ENCODE measurements at regions not wholly inside any gene's neighbourhood (a gene's known extent, or its start where the extent isn't known, plus 50 kb on each side); places are given as distances from the start of the nearest gene placed in this dataset.

DNA sequence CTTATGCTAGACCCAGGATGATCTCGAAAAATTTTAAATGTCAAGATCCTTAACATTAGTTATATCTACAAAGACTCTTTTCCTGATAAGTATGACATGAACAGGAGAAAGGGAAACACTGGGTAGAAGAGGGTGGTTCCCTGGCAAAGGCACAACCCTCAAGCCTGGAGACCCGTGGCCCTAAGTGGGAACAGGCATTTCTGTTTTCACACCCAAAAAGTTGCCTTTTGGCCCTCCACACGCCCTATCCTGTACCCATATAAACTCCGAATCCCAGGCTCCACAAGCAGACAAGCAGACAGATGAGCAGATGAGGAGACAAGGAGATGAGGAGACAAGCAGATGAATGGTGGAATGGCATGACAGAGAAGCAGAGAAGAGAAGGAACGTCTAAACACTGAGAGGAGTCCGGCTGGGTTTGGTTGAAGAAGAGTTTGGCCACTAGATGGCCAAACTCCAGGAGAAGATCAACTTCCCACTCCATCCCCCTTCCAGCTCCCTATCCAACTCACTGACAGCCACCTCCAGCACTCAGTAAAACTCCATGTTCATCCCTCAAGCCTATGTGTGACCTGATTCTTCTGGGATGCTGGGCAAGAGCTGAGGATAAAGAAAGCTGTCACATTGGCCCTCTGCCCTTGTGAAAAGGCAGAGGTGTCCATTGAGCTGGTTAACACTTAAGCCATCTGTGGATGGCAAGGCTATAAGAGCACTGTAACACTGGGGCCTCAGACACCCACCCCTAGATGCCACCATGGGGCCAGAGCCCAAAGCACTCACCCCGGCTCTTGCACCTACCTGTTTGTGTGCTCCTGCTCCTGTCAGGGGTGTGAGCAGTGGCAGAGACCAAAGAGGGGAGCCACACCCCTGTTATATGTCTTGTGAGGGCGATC is 139.6 kb upstream of the FAM20A start:
- DNase-seq: no peak

DNA sequence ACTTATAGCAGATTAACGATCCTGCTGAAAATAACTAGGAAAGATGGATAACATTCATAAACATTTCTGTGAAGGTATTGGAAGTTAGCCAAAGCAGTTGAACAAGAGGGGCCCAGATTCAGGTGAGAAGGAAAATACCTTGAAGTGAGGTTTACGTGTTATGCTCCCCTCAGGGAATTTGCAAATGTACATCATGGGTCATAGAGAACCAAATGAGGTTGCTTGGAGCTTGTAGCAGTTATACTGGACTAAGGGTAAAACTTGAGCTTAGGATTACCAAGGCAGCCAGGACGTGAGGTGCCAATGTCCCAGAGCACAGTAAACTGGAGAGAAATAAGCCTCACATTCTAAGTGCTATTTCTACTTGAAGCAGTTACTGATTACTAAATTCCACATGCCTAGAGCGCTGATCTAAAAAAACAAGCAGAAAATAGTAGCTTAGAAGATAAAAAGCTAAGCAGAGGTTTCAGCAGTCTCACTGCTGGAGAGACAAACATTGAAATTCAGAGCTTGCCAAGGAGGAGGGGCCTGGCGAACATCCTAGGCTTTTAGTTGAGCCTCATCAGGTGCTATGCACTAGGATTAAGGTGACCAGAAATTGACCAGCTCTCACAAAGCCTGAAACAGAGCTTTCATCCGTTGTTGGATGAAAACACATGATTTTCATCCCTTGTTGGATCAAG is 136.7 kb upstream of the FAM20A start:
- DNase-seq: peak; percentile 12 to 73

DNA sequence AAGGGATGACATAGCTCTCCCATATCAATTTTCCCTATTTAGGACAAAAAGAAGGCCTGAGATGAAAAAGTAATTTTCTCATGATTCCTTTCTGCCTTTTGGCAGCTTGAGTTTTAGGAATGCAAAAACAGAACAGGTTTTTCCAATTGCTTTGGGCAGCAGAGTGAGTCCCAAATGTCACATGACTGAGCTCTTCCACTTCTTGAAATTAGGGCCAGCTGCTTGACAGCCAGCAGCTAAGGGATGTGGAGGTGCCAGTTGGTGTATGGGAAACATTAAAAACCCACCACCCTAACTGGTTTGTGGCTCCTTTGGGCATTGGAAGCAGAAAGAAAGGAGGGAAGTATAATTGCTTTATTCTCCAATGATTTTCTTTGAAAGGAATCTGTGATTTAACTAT is 133.8 kb upstream of the FAM20A start:
- DNase-seq: no peak

DNA sequence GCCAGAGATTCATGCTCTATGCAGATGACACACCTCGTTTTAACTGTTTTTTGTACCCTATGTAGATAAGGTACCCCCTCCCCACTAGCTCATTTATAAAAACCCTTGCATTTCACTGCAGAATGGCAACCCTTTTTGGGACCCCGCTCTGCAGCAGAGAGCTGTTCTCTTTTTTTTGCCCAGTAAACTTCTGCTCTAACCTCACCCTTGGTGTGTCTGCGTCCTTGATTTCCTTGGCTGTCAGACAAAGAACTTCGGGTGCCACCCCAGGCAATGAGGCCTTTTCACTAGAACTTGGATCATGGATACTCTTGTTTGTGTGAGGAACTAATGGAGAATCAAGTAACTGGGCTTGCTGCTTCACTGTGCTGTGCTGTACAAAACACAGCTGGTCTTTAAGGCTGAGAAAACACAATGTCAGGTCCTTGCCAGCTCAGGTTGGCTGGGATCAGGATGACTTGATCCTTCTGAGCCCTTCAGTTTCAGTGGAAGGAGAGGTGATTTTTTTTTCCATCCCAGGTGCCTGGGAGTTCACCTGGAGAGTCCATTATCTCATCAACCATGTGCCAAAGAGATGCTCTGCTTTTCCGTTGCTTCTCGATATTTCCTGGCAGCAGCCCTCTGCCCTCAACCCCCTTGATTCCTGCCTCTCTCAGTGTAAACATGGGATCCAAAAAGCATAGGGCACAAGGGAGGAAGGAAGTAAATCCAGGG is 133.2 kb upstream of the FAM20A start:
- DNase-seq: no peak

DNA sequence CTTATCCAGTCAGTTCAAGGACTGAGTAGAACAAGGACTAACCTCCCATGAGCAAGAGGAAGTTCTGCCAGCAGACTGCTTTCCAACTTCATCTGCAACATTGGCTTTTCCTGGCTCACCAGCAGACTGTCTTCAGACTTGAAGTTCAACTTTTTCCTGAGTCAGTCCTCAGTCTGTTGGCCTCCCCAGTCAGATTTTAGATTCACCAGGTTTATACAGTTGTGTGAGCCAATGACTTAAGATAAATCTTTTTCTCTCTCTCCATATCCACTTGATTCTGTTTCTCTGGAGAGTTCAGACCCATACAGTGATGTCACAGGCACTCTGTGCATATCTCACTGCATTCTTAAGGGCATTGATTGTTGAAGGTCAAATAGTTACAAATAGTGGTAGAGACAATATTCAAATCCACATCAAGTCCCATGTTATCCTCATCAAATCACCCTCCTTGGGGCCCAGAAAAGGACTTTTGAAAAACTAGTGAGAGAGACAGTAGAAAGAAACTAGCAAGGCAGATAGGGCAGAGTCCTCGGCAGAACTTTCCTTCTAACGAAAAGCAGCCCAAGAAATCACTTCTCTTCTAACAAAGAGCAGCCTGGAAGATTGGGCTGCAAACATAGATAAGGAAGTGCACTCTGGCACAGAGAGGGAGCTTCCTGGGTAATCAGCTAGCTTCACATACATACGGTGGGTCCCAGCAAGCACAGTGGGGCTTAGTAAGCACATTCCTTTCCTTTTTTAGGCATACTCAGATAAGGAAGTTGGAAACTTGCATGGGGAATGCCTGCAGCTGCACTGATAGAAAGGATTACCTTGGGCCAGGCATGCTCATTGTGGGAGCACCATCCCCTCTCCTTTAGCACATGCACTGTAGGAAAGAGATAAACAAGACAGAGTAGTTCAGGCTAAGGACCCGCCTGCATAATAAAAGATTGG is 132.3 kb upstream of the FAM20A start:
- no peak for DNase-seq

DNA sequence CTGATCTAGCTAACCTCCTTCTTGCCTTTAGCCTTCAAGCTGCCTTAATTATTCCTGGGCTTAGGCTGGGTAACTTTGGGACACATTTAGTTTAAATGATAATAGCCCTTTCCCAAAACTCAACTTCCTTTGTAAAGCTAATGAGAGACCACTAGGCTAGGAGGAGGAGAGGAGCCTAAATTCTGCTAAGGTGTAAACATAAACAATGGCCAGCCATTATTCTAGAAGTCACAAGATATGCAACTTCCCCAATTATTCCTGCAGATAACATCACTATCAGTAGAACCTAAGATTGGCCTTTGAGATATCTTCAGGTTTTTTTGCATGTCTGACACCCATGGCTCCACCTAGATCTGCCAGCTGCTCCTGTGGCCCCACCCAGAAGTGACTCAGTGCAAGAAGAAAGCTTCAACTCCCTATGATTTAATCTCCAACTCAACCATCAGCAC is 131.2 kb upstream of the FAM20A start:
- DNase-seq: no peak

DNA sequence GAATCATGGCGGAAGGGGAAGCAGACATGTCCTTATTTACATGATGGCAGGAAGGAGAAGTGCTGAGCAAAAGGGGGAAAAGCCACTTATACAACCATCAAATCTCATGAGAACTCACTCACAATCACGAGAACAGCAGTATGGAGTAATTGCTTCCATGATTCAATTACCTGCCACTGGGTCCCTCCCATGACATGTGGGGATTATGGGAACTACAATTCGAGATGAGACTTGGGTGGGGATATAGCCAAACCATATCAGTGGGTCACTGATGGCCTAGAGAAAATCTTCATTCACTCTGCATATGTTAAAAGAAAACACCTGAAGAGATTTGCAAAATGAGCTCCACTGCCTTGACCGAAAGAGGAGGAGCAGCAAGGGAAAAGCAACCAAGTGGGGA is 130.3 kb upstream of the FAM20A start:
- no peak for DNase-seq

DNA sequence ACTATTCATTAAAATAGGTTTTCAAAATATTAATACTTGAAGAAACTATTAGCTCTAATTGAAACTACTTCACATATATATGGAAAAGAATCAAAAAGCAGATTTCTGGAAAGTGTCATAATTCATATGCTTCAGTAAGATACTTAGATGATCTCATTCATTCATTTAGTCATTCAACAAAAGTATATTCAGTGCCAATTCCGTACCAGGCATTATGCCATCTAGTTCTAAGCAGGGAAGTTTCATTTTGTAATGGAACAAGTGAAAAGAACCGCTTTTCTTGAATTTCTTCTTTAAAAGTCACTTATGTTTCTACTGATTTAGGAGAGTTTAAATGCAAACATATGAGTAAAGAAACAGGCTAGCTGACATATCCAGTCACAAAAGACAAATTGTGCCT is 118.3 kb upstream of the FAM20A start:
- no peak for DNase-seq

DNA sequence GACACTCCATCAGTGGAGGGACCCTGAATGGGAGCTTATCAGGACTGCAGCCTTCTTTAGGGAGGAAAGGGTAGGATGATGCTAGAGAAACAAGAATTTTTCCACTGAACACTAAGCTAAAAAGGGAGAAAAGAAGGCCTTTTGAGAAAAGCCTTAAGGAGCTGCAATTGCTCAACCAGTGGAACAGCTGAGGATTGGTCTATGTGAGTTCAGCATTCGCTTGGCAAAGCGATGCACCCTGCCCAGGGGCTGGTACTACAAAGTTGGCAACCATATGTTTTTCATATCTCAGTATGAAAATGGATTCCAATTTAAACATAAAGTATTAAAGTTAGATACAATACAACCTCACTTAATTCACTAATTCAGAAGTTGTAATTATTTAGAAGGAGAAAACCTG is 117.8 kb upstream of the FAM20A start:
- DNase-seq: no peak

DNA sequence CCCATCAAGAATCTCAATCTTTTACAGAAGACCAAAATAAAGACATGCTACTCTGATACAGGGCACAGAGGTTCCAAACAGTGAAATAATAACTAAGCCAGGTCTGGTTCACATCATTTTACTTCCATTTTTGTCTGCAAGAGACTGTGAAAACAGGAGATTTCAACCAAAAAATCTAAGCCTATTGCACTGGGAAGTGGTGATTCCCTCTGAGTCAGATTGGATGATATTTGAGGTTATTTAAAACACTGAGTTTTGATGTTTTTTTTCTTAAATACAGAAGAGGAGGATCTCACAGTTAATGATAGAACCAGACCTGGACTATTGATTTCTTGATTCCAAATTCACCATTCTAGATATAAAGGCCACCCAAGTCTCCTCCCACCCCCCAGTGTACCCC is 117.3 kb upstream of the FAM20A start:
- no peak for DNase-seq

DNA sequence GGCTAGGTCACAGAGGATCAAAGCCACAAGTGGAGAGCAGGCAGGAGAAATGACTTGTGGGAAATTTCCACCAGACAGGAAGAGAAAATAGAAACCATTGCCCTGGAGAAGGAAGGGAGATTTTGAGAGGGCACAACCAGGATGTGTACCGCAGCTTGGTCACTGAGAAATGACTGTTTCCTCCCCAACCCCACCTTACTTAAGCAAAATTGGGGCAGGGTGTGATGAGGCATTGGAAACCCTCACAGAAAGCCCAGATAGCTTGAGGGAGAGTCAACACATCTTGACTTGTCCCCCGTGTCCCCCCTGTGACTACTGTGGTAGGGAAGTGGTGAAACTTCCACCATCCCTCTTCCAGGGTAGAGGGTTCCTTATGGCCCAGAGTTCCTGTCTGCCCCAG is 113.5 kb upstream of the FAM20A start:
- DNase-seq: no peak

DNA sequence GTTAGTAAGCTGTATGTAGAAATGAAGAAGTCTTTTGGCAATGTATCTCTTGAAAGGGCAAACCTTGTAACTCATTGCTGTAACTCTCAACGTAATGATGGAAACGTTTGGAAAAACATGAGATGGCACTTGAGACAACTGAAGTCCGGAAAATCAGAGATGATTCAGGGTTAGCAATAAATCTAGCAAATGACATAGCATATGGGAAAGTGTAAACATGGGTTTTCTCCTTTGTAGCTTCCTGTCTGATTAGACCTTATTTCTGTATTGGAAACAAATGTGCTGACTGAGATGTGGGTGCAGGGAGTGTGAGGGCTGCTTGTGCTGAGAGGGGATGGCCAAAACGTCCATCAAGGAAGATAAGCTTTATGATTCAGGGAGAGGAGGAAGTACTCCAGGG is 110.7 kb upstream of the FAM20A start:
- no peak for DNase-seq

DNA sequence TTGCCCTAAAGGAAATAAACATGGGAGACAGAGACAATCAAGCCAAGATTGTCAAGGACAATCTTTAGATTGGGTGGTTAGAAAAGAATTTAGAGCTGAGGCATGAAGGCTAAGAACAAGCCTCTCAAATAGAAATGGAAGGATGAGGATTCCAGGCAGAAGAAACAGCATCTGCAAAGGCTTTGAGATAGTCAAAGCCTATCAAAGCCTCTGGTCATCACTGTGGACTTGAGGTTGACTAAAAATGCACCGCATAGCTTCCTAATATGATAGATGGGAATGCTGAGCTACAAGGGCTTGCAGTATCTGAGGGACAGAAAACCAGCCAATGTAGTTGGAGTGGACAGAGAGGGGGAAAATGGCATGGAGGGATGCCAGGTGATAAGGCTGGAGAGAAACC is 109.8 kb upstream of the FAM20A start:
- DNase-seq: no peak

DNA sequence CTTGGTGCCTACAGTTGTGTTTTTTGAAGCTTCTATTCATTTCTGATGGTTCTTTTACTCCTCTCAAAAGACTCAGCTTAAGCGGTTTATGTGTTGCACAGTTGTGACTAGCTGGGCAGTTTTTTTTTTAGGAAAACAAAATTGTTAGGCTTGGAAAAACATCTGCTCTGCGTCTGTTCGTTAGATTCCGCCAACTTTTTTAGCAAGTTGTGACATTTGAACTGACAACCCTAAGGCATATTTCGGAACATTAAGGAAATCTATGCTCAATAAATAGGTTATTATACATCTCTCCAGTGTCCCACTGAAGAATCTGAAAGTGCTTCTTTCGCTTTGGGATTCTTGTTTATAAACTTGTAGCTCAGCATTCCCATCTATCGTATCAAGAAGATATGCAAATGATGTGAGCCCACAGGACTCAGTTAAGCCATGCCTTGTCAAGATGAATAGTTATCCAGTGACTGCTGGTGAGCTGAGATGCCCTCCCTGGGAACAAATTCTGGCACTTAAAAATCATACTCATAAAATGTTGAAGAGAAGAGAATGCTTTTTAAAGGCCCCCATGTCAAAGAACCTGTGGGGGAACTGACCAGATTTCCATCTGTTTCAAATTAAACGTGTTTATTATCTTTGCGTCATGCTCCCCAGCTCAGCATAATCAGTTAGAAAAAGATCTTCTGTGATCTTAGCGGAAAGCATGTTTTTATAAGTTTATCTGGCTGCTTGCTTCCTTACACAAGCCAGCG is 109.0 kb upstream of the FAM20A start:
- DNase-seq: no peak

DNA sequence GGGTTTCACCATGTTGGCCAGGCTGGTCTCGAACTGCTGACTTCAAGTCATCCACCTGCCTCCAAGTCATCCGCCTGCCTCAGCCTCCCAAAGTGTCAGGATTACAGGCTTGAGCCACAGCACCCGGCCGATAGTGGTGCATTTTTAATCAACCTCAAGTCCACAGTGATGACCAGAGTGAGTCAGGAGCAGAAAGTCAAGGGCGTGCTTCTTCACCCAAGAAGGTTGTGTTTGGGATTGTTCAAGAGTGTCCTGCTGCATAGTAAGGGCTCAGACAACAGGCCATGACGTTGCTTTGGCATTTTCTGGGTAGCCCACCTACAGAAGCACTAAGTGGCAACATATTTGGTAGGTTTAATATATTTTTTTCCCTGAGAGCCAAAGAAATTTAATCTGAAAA is 108.3 kb upstream of the FAM20A start:
- no peak for DNase-seq

DNA sequence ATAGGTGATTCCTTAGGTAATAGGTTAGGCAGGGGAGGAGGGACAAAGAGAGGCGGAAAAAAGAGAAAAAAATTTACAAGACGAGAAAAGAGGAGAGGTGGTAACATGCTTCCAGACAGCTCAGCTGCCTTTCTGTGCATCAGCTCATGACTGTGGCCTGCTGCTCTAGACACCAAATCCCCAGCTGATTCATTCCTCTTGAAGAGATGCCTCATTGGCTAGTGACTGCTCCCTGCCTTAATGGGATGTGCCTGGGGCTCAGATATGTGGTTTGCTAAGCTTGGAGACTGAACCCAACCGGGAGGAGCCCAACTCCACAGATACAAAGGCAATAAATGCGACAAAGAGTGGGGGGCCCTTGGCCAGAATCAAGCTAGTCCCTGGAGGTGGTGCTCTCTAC is 105.9 kb upstream of the FAM20A start:
- DNase-seq: no peak

DNA sequence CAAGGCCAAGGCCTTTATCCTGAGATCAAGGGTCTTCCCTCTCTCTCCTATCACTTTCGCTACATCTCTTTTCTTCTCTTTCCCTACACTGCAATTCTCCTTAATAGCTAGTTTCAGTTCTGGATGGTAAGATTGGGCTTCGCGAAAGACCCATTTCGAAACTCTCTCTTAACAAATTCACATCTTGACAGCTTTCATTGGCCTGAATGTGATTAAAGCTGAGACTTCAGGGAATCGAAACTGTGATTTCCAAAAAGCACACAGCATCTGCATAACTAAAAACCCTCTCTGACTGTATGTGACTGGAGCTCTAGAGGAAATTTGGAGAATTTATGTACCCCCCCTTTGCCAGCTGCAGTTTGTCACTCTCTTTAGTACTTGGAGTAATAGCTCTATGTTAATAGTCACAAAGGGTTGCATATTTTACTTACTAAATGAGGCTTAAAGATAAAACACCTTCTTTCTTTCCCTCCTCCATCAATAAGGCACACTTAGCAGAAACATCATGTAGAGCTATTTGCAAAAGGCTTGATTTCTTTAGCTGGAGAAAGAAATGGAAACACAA is 105.3 kb upstream of the FAM20A start:
- DNase-seq: no peak

DNA sequence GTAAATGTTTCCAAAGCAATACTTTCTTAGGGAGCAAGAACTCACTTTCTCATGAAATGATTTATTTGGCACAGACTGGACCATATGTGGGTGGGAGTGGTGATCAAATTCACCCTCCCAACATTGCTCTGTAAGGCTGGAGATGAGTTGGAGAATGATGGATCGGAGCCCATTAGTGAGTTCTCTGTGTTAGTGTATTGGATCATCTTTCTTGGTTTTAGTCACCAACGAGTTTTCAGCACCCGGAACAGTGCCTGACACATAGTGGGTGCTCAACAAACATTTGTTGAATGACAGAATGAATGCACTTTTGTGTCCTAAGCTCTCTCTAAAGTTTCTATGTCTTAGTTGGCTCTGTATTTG is 104.5 kb upstream of the FAM20A start:
- DNase-seq: no peak

DNA sequence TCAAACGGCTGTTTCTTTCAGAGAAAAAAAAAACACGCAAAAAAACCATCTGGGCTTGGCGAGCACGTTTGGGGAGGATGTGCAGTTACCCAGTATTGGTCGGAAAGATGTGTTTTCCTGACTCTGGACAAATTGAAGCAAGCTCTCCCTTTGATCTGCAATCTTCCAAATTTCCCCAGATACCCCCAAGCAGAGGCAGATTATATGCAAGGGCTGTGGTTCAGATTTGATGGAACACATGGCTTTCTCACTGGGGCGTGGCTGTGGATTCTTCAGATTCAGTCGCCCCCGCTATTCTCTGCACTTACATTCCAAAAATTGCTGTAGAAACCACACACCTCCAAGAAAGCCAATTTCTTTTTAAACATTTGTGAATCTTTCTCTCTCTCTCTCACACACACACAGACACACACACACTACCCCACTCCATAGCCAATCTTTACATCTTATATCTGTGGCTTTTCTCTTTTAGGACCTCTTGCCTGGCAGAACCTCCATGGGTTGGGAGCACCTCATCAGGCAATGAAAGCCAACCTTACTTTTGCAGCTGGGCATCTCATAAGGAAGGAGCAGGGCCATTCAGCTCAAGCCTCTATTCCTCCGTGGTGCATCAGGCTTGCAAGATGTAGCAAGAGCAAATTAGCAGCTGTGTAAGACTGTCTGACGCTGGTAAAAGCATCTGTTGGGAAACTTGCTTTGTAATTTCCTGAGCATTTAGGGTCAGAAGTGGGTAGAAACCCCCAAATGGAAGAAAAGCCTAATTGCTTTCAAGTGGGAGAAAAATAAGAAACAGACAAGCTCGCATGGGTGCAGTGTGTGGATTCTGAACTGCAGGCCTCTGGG is 103.9 kb upstream of the FAM20A start:
- no peak for DNase-seq

DNA sequence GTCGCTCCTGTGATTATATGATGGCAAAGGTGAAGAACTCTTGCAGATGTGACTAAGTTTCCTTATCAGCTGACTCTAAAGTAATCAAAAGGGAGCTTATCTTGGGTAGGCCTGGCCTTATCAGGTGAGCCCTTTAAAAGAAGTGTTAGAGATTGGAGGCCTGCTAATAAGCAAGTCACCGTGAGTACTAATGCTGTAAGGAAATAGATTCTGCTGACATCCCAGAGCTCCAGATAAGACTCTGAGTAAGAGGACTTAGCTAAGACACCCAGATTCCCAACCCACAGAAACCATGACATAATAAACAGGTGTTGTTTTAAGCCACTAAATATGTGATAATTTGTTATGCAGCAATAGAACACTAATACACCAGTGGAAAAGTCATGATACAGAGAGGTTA is 99.9 kb upstream of the FAM20A start:
- no peak for DNase-seq

DNA sequence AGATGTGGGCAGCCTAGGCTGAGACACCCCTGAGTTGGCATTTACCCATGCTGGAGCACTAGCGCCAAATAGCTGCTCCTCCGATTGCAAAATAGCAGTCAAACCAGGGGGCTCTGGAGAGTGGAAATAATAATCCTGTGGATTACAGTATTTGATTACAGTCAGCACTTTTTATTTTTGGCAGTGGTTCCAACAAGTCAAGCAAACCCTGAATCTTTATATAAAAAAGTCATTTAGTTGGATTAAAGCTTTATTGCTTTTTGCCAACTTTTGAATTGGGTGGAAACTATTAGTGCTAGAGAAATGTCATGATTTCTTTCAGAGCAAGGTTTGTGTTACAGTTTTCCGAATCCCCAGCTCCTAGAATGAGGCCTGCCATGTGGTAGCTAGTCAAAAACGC is 99.3 kb upstream of the FAM20A start:
- no peak for DNase-seq
